ENCODE measurements at regions not wholly inside any gene's neighbourhood (a gene's known extent, or its start where the extent isn't known, plus 50 kb on each side); places are given as distances from the start of the nearest gene placed in this dataset.

DNA sequence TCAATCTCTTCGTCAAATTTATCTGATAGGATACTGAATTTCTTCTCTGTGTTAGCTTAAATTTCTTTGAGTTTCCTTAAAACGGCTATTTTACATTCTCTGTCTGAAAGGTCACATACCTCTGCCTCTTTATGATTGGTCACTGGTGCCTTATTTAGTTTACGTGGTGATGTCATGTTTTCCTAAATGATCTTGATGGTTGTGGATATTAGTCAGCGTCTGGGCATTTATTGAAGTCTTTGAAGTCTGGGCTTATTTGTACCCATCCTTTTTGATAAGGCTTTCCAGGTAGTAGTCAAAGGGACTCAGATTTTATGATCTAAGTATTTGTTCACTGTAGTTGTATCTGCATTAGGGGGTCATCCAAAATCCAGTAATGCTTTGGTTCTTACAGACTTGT lies 1407.5 kb upstream of the LRRTM3 start:
- TF ChIP-seq TBL1XR1 (IDR thresholded peaks at IDR 0.05; ENCODE audit: borderline replicate concordance, low read length, partially characterized antibody) (no peak), NFE2L1 (CRISPR knock-in tag; IDR thresholded peaks at IDR 0.05; ENCODE audit: borderline replicate concordance) (no peak), MAFG (CRISPR knock-in tag; IDR thresholded peaks at IDR 0.05) (no peak), POLR2AphosphoS5 (IDR thresholded peaks at IDR 0.05; ENCODE audit: low read depth, low read length) (no peak), ELF1 (CRISPR knock-in tag; IDR thresholded peaks at IDR 0.05) (no peak), TP53 (CRISPR knock-in tag; conservative IDR thresholded peaks at IDR 0.05) (no peak), PHF8 (CRISPR knock-in tag; IDR thresholded peaks at IDR 0.05) (no peak), ZKSCAN1 (IDR thresholded peaks at IDR 0.05; ENCODE audit: low read length) (no peak), ESRRA (CRISPR knock-in tag; IDR thresholded peaks at IDR 0.05; ENCODE audit: low read depth) (no peak), ZNF776 (CRISPR knock-in tag; IDR thresholded peaks at IDR 0.05) (no peak), MLLT10 (CRISPR knock-in tag; IDR thresholded peaks at IDR 0.05) (no peak)
- TF ChIP-seq, protein P1, sequence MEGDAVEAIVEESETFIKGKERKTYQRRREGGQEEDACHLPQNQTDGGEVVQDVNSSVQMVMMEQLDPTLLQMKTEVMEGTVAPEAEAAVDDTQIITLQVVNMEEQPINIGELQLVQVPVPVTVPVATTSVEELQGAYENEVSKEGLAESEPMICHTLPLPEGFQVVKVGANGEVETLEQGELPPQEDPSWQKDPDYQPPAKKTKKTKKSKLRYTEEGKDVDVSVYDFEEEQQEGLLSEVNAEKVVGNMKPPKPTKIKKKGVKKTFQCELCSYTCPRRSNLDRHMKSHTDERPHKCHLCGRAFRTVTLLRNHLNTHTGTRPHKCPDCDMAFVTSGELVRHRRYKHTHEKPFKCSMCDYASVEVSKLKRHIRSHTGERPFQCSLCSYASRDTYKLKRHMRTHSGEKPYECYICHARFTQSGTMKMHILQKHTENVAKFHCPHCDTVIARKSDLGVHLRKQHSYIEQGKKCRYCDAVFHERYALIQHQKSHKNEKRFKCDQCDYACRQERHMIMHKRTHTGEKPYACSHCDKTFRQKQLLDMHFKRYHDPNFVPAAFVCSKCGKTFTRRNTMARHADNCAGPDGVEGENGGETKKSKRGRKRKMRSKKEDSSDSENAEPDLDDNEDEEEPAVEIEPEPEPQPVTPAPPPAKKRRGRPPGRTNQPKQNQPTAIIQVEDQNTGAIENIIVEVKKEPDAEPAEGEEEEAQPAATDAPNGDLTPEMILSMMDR (CRISPR knock-in tag; IDR thresholded peaks at IDR 0.05): no peak
- TF ChIP-seq, protein P2, sequence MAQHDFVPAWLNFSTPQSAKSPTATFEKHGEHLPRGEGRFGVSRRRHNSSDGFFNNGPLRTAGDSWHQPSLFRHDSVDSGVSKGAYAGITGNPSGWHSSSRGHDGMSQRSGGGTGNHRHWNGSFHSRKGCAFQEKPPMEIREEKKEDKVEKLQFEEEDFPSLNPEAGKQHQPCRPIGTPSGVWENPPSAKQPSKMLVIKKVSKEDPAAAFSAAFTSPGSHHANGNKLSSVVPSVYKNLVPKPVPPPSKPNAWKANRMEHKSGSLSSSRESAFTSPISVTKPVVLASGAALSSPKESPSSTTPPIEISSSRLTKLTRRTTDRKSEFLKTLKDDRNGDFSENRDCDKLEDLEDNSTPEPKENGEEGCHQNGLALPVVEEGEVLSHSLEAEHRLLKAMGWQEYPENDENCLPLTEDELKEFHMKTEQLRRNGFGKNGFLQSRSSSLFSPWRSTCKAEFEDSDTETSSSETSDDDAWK (CRISPR knock-in tag; IDR thresholded peaks at IDR 0.05): no peak
- TF ChIP-seq, protein P3, sequence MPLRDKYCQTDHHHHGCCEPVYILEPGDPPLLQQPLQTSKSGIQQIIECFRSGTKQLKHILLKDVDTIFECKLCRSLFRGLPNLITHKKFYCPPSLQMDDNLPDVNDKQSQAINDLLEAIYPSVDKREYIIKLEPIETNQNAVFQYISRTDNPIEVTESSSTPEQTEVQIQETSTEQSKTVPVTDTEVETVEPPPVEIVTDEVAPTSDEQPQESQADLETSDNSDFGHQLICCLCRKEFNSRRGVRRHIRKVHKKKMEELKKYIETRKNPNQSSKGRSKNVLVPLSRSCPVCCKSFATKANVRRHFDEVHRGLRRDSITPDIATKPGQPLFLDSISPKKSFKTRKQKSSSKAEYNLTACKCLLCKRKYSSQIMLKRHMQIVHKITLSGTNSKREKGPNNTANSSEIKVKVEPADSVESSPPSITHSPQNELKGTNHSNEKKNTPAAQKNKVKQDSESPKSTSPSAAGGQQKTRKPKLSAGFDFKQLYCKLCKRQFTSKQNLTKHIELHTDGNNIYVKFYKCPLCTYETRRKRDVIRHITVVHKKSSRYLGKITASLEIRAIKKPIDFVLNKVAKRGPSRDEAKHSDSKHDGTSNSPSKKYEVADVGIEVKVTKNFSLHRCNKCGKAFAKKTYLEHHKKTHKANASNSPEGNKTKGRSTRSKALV (CRISPR knock-in tag; IDR thresholded peaks at IDR 0.05): no peak

Measured in HepG2 (cell line).